Activated CD4-positive, CD25-positive, alpha-beta regulatory T cell treated with anti-CD3 and anti-CD28 coated beads, Interleukin-2, amount 50 U/mL, for 24 hours (primary cell): ENCODE measurements at regions not wholly inside any gene's neighbourhood (a gene's known extent, or its start where the extent isn't known, plus 50 kb on each side); places are given as distances from the start of the nearest gene placed in this dataset.
"Not testable (repeated sequence)": the region's sequence is repeated elsewhere in the genome, so short reads cannot be mapped to it uniquely, and the experiment has no call there.

Source experiments
- ATAC-seq, 2 donors: fragments of 150-1000 bp; cut with Tn5 transposase; one replicate each; pipeline ENCODE4 v1.10.0; 2021; ENCODE audit warnings: mild to moderate bottlenecking in 1 of 2, moderate library complexity in 1 of 2

DNA sequence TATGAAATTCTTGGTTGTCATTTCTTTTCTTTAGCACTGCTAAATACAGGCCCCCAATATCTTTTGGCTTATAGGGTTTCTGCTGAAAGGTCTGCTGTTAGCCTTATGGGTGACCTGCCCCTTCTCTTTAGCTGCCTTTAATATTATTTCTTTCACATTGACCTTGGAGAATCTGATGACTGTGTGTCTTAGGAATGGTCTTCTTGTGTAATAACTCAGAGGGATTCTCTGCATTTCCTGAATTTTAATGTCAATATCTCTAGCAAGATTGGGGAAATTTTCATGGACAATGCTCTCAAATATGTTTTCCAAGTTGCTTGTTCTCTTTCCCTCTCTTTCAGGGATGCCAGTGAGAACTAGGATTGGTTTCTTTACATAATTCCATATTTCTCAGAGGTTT lies 292.4 kb downstream of the SLC7A11 start:
- no peak for ATAC-seq

DNA sequence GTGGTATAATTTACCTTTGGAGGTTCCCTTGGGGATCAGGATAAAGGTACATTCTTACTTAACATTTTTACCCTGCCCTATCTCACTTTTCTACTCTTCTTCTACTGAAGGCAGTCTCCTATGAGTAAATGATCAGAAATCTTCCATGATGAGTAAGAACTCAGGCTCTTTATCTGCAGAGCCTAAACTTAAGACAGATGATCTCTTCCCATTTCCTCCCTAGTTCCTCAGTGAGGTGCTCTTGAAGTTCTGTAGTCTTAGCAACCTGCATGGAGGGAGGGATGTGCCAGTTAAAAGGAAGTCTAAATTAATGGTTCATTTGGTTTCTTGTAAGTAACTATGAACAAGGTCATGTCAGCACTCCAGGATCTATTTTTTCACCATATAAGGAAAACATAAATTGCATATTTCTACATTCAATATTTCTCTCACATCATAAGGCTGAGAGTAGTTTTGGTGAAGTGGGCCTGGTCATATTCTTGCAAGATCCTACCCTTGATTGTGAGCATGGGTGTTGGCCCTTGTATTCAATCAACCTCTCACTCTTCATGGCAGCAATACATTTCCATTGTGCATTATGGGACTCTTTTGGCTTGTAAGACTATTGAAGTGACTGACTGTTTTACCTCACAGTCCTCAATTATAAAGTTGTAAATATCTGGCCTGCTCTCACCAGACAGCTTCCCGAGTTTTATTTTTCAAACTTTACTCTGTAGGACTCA lies 295.5 kb downstream of the SLC7A11 start:
- no peak for ATAC-seq

DNA sequence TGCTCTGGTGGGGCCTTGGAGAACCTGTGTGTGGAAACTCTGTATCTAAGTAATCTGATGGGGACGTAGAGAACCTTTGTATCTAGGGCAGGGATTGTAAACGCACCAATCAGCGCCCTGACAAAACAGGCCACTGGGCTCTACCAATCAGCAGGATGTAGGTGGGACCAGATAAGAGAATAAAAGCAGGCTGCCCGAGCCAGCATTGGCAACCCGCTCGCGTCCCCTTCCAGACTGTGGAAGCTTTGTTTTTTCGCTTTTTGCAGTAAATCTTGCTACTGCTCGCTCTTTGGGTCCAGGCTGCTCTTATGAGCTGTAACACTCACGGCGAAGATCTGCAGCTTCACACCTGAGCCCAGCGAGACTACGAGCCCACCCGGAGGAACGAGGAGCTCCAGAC lies 299.3 kb downstream of the SLC7A11 start:
- ATAC-seq = not testable (repeated sequence)

DNA sequence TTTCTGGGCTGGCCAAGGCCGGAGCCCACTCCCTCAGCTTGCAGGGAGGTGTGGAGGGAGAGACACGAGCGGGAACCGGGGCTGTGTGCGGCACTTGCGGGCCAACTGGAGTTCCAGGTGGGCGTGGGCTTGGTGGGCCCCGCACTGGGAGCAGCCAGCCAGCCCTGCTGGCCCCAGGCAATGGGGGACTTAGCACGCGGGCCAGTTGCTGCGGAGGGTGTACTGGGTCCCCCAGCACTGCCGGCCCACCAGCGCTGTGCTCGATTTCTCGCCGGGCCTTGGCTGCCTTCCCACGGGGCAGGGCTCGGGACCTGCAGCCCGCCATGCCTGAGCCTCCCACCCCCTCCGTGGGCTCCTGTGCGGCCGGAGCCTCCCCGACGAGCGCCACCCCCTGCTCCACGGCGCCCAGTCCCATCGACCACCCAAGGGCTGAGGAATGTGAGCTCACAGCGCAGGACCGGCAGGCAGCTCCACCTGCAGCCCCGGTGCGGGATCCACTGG lies 300.1 kb downstream of the SLC7A11 start:
- ATAC-seq = not testable (repeated sequence)

DNA sequence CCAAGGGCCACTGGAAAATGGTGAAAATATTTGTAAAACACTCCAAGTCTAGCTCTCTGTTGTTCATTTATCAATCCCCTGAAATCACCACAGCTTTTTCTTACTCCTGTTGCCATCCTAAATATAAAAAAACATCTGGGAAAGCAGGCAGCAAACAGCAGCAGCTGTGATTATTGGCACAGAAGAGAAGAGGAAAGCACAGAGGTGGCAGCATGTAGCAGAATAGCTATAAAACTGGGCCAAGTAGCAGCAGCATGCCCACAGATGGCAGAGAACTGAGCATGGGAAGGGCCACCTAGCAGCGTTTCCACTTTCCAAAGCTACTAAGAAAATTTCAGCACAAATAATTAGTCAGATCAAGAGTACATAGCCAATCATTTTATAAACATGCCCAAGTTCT lies 307.2 kb downstream of the SLC7A11 start:
- no peak for ATAC-seq

DNA sequence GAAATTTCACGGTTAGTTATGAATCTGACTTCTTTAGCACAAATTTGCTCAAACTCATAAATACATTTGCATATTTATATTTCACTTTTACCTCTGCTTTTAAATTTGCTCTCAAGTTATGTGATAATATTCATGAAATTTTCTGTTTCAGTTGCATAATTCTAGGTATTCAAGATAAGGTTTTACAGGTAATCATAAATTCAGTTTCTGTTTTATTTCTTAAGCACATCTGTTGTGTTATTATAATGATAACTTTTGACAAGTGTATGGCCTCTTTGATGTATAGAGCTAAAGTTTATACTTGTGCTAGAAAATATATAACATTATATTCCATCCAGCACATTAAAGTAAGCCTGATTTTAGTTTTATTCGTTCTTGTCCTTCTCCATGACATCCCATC lies 308.1 kb downstream of the SLC7A11 start:
- ATAC-seq = no peak

DNA sequence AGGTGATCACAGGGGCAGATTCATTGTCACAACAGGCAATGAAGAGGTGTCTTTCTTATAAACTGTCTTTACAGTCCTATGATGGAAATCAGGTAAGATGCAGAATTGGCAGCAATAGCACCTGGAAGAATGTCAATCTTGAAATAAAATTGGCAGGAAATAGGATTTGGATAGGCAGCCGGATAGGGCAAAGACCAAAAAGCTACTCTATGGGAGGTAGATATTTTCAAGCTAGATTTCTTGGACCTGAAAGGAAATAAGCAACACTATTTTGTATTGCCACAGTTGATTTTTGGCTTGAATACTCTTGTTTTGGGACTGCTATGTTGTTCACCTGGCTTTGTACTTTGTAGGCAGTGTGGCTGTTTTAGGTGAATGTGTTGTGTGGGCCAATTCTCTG lies 314.2 kb downstream of the SLC7A11 start:
- ATAC-seq = no peak

DNA sequence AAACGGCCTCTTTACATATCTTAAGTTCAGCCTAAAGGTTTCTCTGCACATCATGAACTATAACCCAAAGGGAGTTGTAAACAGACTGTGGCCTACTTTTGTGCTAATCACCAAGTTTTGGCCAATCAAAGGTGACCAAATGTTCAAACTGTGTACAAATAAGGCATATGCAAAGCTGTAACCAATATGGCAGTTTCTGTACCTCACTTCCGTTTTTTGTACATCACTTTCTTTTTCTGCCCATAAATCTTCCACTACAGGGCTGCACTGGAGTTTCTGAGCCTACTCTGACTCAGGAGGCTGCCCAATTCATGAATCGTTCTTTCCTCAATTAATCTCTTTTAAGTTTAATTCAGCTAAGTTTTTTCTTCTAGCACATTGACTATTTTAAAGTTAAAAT lies 318.7 kb downstream of the SLC7A11 start:
- no peak for ATAC-seq

DNA sequence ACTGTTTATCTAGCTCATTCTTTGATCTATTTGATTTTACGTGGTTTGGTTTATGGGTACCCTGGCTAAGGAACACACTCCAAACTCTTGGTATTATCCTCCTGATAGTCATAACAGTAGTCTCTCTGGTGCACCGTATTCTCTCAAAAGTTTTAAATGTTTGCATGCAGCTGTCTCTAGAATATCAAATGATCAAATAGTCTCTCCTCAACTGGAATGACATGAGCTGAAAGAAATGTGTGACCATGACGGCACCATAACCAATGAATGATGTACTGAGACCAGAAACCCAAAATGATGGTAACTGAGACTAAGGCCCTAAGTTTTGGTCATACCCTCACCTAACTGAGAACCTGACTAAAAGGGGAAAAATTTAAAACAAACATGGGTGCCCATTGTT lies 319.4 kb downstream of the SLC7A11 start:
- no peak for ATAC-seq

DNA sequence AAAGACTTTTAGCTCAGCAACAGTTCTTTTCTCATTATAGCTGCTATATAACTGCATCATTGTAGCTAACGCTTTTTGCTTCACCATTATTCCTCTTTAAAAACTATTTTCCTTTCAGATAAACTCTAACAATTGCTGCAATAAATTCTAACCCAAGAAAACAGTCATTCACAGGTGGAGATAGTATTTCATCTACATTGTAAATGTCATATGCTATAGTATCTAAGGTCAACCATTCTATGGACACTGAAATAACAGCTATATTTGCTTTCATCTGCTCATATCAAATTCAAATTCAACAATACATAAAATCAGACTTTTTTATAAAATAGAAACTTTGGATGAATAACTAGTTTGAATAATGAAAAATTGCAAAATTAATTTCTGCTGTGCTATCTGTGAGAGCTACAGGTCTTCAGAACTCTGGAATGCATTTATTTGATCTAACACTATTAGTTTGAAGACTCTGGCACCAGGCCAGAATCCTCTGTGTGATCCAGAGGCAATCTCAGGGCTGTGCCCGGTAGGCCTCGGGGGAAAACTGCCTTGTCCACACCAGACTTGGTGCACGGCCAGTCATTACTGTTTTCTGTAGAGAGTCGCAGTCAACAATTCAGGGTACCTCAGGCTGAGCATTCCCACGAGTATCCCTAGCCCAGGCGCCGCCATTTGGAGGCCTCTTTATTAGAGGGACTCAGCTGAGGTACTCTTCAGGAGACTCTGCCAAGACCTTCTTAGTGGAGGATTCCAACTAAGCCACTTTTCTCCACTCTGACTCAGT lies 332.4 kb downstream of the SLC7A11 start:
- ATAC-seq = no peak

DNA sequence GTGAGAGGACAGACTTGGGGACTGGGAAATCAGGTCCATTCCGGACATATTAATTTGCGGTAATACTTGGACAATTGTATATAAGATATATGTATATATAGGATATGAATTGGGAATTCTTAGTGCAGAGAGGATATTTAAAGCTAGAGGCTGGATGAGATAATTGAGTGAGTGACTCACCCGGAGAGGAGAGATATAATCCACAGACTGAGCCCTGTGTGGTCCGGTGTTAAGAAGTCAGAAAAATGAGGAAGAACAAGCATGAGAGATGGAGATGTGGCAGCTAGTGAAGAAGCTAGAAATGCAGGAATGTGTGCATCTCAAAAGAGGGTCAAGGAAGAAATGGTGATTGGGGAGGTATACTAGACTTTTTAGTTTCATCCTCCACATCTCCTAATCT lies 336.2 kb downstream of the SLC7A11 start:
- ATAC-seq = no peak

DNA sequence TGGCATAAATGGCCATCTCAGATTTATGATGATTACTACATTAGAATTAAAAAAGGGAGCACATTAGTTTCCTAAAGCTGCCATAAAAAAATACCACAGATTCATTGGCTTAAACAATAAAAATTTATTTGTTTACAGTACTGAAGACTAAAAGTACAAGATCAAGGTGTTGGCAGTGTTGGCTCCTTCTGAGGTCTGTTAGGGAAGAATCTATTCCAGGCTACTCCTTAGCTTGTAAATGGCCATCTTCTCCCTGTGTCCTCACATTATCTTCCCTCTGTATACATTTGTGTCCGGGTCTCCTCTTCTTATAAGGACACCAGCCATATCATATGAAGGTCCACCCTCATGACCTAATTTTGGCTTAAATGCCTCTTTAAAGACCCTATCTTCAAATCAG lies 341.0 kb downstream of the SLC7A11 start:
- no peak for ATAC-seq

DNA sequence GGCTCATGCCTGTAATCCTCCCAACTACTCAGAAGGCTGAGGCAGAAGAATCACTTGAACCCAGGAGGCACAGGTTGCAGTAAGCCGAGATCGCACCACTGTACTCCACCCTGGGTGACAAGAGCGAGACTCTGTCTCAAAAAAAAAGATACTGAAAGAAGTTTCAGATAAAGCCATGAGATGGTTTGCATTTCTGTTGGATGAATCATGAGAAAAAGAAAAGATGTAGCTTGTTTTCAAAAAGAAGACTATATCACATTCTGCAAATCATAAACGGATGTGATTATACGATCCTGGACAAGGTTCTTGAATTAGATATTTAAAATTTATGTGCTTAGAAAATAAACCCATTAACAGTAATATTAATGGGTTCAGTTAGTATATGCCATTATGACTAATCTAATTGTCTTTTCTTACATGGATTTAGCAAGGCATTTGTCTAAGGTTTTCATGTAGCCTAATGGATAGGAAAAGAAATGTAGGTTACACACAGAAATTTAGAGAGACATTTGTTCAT lies 345.9 kb downstream of the SLC7A11 start:
- no peak for ATAC-seq

DNA sequence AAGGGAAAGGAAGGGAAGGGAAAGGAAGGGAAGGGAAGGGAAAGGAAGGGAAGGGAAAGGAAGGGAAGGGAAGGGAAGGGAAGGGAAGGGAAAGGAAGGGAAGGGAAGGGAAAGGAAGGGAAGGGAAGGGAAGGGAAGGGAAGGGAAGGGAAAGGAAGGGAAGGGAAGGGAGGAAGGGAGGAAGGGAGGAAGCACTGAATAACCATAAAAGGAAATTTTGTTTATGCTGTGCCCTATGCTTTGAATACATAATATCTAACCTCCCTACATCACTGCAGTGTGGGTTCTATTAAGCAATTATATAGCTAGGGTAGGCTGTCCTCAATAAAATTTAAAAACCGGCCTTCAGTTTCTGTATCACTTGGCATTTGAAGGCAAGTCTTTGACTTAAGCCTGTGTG lies 346.6 kb downstream of the SLC7A11 start:
- not testable (repeated sequence) for ATAC-seq

DNA sequence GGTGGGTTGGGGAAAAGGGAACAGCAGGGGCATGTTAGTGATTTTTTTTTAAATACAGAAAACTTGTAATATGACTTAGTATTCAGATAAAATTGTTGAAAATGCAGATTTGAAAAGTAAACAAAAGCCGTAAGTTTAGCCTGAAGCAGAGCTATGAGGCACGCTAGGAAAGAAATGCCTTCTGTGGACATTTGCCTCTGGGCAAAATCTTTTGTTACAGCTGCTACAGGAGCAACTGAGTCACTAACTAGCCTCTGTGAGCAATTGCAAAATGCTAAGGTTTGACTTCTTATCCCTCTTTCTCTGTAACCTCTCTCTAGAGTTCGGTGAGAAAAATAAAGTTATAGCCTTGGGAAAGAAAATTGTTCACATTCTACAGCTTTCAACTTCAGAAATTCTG lies 350.0 kb downstream of the SLC7A11 start:
- no peak for ATAC-seq

DNA sequence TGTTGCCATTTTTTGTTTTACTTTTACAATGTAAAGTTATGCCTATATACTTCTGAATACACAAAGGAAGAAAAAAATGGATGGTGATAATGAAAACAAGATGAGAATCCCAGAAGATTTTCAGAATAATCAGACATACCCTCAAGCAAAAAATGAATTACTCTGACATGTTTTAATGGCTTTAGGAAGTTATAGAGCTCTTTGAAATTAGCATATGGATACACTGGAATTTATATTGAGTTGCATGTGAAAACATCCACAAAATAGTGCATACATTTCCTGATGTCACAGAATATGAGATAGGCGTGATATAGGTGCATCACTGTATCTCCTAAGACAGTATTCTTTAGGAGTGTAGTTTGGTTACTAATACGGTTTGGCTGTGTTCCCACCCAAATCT lies 351.3 kb downstream of the SLC7A11 start:
- ATAC-seq = no peak

DNA sequence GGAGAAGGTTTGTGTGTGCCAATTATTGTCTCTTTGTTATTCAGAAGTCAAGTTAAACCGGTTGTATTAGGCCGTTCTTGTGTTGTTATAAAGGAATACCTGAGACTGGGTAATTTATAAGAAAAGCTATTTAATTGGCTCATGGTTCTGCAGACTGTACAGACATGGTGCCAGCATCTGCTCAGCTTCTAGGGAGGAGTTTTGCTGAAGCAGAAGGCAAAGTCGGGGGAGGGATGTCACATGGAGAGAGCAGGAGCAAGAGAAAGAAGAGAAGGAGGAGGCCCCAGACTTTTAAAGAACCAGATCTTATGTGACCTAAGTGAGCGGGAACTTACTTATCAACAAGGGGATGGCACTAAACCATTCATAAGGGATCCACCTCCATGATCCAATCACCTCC lies 349.3 kb upstream of the PCDH18 start:
- no peak for ATAC-seq

DNA sequence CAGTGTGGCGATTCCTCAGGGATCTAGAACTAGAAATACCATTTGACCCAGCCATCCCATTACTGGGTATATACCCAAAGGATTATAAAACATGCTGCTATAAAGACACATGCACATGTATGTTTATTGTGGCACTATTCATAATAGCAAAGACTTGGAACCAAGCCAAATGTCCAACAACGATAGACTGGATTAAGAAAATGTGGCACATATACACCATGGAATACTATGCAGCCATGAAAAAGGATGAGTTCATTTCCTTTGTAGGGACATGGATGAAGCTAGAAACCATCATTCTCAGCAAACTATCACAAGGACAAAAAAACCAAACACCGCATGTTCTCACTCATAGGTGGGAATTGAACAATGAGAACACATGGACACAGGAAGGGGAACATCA lies 335.8 kb upstream of the PCDH18 start:
- ATAC-seq = not testable (repeated sequence)

DNA sequence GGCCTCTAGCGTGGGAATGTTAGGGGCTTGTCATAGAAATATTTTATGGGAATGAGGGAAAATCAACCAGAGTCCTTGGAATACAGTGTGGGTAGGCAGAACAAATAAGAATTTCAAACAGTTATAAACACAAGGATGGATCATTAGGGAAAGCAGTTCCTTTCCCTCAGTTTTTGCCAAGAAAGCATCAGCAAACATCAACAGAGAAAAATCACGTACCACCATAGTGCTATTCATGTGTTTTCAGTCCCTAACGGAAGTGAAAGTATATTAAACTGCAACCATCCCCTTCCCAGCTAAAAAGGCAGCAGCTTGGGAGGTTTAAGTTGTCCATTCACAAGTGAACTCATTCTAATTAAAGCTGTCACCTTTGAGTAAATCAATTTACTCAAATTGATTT lies 334.4 kb upstream of the PCDH18 start:
- ATAC-seq = no peak

DNA sequence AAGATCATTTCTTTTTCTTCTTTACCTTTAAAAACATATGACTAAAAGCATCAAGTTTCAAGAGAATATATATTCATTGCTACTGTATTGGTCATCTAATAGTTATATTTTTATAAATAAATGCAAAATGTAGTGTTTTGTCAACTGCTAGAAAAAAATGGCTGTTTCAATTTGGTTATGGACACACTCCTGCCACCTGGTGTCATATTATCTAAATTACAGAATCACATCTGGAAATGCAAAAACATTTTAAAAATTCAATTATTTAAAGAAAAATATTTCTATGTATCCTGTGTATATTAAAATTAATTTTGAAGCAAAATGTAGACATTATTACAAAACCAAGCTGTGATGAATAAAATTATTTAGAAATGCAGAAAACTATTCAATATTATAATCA lies 329.4 kb upstream of the PCDH18 start:
- ATAC-seq = no peak

DNA sequence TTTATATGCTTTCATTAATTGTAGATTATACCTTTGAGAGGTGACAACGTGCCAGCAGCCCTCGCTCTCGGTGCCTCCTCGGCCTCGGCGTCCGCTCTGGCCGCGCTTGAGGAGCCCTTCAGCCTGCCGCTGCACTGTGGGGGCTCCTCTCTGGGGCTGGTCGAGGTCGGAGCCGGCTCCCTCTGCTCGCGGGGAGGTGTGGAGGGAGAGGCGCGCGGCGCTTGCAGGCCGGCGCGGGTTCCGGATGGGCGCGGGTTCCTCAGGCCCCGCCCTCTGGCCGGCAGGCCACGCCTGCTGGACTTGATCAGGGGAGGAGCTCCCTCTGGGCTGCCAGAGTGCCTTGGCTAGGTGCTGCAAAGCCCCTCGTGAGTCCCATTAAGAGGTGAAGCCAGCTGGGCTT lies 321.1 kb upstream of the PCDH18 start:
- ATAC-seq = no peak

DNA sequence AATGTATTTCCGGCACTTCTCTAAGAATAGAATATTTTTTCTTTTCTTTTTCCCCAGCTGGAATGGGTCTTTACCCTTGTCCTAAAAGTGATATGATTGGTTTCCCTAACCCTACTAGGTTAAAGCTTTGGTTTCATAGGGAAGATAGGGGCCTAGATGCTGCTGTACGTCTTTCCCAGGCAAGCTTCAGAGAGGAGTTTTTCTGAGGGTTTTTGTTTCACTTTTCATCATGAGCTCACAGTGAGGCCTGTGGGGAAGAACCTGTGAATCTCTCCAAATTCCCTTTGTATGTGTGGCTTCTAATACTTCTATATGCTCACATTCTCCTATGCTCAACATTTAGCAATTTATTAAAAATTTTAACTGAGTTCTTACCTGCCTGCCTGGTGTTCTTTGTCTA lies 320.0 kb upstream of the PCDH18 start:
- no peak for ATAC-seq

DNA sequence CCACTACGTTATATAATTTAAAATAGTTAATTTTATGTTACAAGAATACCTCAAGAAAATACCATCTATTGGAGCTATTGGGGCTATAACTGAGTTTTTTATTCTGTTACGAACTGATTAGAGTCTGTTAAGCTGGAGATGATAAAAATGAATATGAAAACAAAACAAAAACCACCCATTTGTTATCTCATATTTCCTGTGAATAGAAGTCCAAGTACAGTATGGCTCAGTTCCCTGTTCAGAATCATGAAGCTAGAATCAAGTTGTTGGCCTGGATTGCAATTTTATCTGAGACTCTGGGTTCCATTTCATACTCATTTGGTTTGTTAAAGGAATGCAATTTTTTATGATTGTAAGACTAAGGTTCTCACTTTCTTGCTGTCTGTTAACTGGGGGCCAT lies 319.1 kb upstream of the PCDH18 start:
- ATAC-seq = no peak

DNA sequence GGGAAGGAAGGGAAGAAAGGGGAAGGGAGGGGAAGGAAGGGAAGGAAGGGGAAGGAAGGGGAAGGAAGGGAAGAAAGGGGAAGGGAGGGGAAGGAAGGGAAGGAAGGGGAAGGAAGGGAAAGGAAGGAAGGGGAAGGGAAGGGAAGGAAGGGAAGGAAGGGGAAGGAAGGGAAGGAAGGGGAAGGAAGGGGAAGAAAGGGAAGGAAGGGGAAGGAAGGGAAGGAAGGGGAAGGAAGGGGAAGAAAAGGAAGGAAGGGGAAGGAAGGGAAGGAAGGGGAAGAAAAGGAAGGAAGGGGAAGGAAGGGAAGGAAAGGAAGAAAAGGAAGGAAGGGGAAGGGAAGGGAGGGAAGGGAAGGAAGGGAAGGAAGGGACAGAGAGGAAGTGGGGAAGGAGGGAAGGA lies 295.7 kb upstream of the PCDH18 start:
- not testable (repeated sequence) for ATAC-seq
